ENCODE measurements at regions not wholly inside any gene's neighbourhood (a gene's known extent, or its start where the extent isn't known, plus 50 kb on each side); places are given as distances from the start of the nearest gene placed in this dataset.

DNA sequence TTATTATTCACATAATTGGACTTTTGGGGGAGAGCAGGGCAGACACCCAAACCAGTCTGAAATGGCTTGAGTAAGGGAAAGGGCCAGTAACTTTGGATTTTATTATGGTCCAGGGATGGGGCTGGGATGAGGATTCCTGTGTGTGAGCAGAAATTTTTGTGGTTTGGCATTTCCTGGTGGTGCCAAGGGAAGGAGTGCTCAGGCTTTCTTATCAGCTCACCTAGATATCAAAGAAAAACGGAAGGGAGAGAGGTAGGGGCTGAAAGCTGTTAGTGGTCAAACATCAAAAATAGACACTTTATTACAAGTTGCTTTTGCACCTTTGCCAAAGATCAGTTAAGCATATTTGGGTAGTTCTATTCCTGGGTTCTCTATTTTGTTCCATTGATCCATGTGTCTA lies 128.5 kb upstream of the DIPK2B start:
- Histone ChIP-seq H3K4me1 (ENCODE audit: control insufficient read depth in 1 of 2, insufficient read depth in 2 of 2, low read length in 2 of 2) (no peaks in the 10 kb centered on the region), H3K27ac (ENCODE audit: low read depth, low read length) (no peak overlapping the region), H3K9ac (ENCODE audit: low read depth in 1 of 2, low read length in 2 of 2) (no peak overlapping the region), H3K36me3 (ENCODE audit: control insufficient read depth in 1 of 2, insufficient read depth in 2 of 2, low read length in 2 of 2) (no peaks in the 10 kb centered on the region), H3K9me3 (ENCODE audit: control insufficient read depth in 1 of 2, low read length in 2 of 2) (no peaks in the 10 kb centered on the region), H3K4me3 (ENCODE audit: low read depth in 1 of 2, low read length in 2 of 2) (no peak overlapping the region), H3K27me3 (ENCODE audit: control insufficient read depth in 1 of 2, insufficient read depth in 2 of 2, low read length in 2 of 2) (no peaks in the 10 kb centered on the region)

DNA sequence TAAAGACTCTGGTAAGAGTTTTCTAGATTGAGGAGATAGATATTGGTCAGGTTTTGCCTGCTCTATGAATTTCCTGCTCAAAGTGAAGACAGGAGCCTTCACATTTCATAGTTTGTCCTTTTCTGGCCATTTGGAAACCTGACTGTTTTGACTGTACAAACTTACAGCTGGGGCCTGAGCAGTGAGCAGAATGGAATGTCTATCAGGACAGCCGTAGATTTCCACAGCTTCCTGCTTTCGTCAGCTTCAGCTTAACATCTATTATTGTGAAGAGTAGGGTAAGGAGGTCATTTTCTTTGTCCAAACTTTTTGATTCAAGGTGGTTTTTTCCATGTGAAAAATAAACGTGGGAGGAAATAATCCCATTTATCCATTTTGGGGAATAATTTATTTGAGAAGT lies 124.3 kb upstream of the DIPK2B start:
- H3K36me3 ChIP-seq (ENCODE audit: control insufficient read depth in 1 of 2, insufficient read depth in 2 of 2, low read length in 2 of 2): no peaks in the 10 kb centered on the region

DNA sequence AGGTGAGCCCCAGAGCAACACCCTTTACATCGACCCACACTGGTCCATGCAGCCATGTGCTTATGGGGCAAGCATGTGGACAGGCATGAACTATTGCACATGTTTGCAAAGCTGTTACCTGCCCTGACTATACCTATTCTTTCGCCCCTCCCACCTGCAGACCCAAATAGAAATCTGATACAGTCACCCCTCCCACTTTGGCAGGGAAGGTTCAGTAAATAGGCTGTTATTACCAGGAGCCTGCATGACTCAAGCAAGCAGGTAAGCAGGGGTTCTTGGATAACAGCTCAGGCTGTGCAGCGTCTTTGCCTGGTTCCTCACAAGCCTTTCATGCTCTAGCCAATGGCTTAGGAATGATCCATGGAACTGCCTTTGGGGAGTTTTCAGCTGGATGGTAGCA lies 122.7 kb upstream of the DIPK2B start:
- Histone ChIP-seq H3K36me3 (ENCODE audit: control insufficient read depth in 1 of 2, insufficient read depth in 2 of 2, low read length in 2 of 2) (no peaks in the 10 kb centered on the region), H3K27me3 (ENCODE audit: control insufficient read depth in 1 of 2, insufficient read depth in 2 of 2, low read length in 2 of 2) (no peaks in the 10 kb centered on the region), H3K27ac (ENCODE audit: low read depth, low read length) (no peak overlapping the region), H3K4me3 (ENCODE audit: low read depth in 1 of 2, low read length in 2 of 2) (no peak overlapping the region), H3K9ac (ENCODE audit: low read depth in 1 of 2, low read length in 2 of 2) (no peak overlapping the region), H3K9me3 (ENCODE audit: control insufficient read depth in 1 of 2, low read length in 2 of 2) (no peaks in the 10 kb centered on the region), H3K4me1 (ENCODE audit: control insufficient read depth in 1 of 2, insufficient read depth in 2 of 2, low read length in 2 of 2) (no peaks in the 10 kb centered on the region)

More for the DNA sequence above, 124.3 kb upstream of the DIPK2B start:
- Histone ChIP-seq H3K9me3 (ENCODE audit: control insufficient read depth in 1 of 2, low read length in 2 of 2) (no peaks in the 10 kb centered on the region), H3K9ac (ENCODE audit: low read depth in 1 of 2, low read length in 2 of 2) (no peak overlapping the region), H3K4me1 (ENCODE audit: control insufficient read depth in 1 of 2, insufficient read depth in 2 of 2, low read length in 2 of 2) (no peaks in the 10 kb centered on the region), H3K27me3 (ENCODE audit: control insufficient read depth in 1 of 2, insufficient read depth in 2 of 2, low read length in 2 of 2) (no peaks in the 10 kb centered on the region), H3K27ac (ENCODE audit: low read depth, low read length) (no peak overlapping the region), H3K4me3 (ENCODE audit: low read depth in 1 of 2, low read length in 2 of 2) (no peak overlapping the region)

DNA sequence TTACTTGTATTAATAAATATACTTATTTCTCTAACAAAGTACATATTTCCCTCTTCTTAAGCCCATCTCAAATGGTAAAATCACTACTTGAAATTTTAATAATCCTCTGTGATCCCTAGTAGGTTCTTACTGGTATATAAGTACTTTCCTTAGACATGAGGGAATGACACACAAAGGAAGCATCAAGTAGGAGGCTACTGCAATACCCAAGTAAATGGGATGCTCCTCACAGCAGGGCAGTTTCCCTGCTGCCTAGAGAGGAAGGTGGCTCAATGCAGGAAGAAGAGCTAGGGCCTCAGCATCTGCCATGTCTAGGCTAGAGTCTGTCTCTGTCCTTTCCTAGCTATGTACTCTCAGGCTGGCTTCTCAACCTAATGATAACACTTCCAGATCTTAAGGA lies 122.1 kb upstream of the DIPK2B start:
- Histone ChIP-seq H3K36me3 (ENCODE audit: control insufficient read depth in 1 of 2, insufficient read depth in 2 of 2, low read length in 2 of 2) (no peaks in the 10 kb centered on the region), H3K9ac (ENCODE audit: low read depth in 1 of 2, low read length in 2 of 2) (no peak overlapping the region), H3K4me1 (ENCODE audit: control insufficient read depth in 1 of 2, insufficient read depth in 2 of 2, low read length in 2 of 2) (no peaks in the 10 kb centered on the region), H3K4me3 (ENCODE audit: low read depth in 1 of 2, low read length in 2 of 2) (no peak overlapping the region), H3K9me3 (ENCODE audit: control insufficient read depth in 1 of 2, low read length in 2 of 2) (no peaks in the 10 kb centered on the region), H3K27me3 (ENCODE audit: control insufficient read depth in 1 of 2, insufficient read depth in 2 of 2, low read length in 2 of 2) (no peaks in the 10 kb centered on the region), H3K27ac (ENCODE audit: low read depth, low read length) (no peak overlapping the region)

DNA sequence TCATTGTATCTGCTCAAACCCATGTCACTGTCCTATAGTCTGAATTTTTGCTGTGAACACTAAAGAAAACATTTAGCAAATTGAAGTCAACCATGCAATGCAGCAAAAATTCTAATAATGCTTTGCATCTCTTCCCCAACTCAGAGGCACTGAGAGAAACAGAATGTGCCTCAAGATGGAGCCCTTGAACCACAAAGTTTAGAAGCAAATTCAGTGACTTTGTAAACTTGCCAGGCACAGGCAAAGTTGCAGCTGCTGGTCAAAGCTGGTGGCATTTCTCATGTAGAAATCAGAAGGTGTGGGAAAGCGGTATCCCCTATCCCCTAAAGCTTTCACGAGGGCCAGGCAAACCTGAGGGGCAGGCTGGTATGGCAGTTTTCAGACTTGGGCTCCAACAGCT lies 121.7 kb upstream of the DIPK2B start:
- no peak overlapping the region for H3K27ac ChIP-seq (ENCODE audit: low read depth, low read length)
- H3K9me3 ChIP-seq (ENCODE audit: control insufficient read depth in 1 of 2, low read length in 2 of 2): no peaks in the 10 kb centered on the region
- no peaks in the 10 kb centered on the region for H3K4me1 ChIP-seq (ENCODE audit: control insufficient read depth in 1 of 2, insufficient read depth in 2 of 2, low read length in 2 of 2)
- no peak overlapping the region for H3K9ac ChIP-seq (ENCODE audit: low read depth in 1 of 2, low read length in 2 of 2)
- no peak overlapping the region for H3K4me3 ChIP-seq (ENCODE audit: low read depth in 1 of 2, low read length in 2 of 2)
- H3K36me3 ChIP-seq (ENCODE audit: control insufficient read depth in 1 of 2, insufficient read depth in 2 of 2, low read length in 2 of 2): no peaks in the 10 kb centered on the region
- no peaks in the 10 kb centered on the region for H3K27me3 ChIP-seq (ENCODE audit: control insufficient read depth in 1 of 2, insufficient read depth in 2 of 2, low read length in 2 of 2)

DNA sequence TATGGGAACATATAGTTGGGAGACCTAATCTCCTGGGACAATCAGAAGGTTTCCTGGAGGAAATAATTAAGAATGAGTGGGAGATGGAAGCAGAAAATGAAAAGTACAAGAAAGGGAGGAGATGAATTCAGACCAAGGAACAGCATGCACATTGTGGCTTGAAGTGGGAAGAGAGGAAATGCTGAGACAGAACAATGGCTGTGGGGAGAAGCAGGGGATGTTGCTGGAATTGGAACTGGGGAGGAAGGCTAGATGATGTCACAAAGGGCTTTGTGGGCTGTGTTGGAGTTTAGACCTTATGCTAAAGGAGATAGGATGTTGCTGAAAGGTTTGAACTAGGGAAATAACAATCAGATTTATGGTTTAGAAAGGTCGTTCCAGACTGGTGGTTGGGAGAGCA lies 119.5 kb upstream of the DIPK2B start:
- Histone ChIP-seq H3K9ac (ENCODE audit: low read depth in 1 of 2, low read length in 2 of 2) (no peak overlapping the region), H3K36me3 (ENCODE audit: control insufficient read depth in 1 of 2, insufficient read depth in 2 of 2, low read length in 2 of 2) (no peaks in the 10 kb centered on the region), H3K27ac (ENCODE audit: low read depth, low read length) (no peak overlapping the region), H3K27me3 (ENCODE audit: control insufficient read depth in 1 of 2, insufficient read depth in 2 of 2, low read length in 2 of 2) (no peaks in the 10 kb centered on the region), H3K9me3 (ENCODE audit: control insufficient read depth in 1 of 2, low read length in 2 of 2) (no peaks in the 10 kb centered on the region), H3K4me1 (ENCODE audit: control insufficient read depth in 1 of 2, insufficient read depth in 2 of 2, low read length in 2 of 2) (no peaks in the 10 kb centered on the region), H3K4me3 (ENCODE audit: low read depth in 1 of 2, low read length in 2 of 2) (no peak overlapping the region)

DNA sequence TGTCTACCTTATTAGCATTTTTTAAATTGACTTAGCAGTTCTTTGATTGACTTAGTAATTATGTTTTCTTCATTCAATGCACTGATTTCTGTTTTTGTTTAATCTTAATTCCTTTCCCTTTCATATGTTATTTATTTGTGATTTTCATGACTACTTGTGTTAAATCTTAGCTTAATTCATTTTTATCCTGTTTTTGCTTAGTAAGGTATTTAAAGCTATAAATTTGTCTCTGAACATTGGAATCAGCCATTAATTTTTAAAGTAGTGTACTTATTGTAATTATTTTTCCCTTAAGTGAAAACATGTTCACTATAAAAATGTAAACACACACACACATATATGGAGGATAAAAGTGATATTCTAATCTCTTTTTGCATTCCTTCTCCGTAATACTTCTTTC lies 109.1 kb upstream of the DIPK2B start:
- Histone ChIP-seq H3K4me3 (ENCODE audit: low read depth in 1 of 2, low read length in 2 of 2) (no peak overlapping the region), H3K4me1 (ENCODE audit: control insufficient read depth in 1 of 2, insufficient read depth in 2 of 2, low read length in 2 of 2) (no peaks in the 10 kb centered on the region), H3K9ac (ENCODE audit: low read depth in 1 of 2, low read length in 2 of 2) (no peak overlapping the region), H3K27me3 (ENCODE audit: control insufficient read depth in 1 of 2, insufficient read depth in 2 of 2, low read length in 2 of 2) (no peaks in the 10 kb centered on the region), H3K9me3 (ENCODE audit: control insufficient read depth in 1 of 2, low read length in 2 of 2) (no peaks in the 10 kb centered on the region), H3K27ac (ENCODE audit: low read depth, low read length) (no peak overlapping the region), H3K36me3 (ENCODE audit: control insufficient read depth in 1 of 2, insufficient read depth in 2 of 2, low read length in 2 of 2) (no peaks in the 10 kb centered on the region)

DNA sequence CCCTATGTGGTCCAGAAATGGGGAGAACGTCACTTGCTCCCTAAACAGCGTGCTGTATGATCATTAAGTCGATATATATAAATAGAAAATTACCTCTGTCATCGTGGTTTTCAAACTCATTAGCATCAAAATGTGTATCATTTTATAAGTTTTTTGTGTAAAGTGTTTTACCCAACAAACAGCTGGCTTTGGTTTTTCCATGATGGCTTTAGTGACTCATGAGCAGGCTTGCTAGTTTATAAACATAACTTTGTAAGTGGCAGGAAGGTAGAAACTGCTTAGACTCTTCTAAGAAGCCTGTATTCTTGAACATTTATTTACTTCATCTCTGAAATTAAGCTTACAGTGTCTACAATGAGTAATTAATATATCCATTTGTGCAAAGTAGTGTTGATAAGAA lies 108.4 kb upstream of the DIPK2B start:
- Histone ChIP-seq H3K4me1 (ENCODE audit: control insufficient read depth in 1 of 2, insufficient read depth in 2 of 2, low read length in 2 of 2) (no peaks in the 10 kb centered on the region), H3K9me3 (ENCODE audit: control insufficient read depth in 1 of 2, low read length in 2 of 2) (no peaks in the 10 kb centered on the region), H3K4me3 (ENCODE audit: low read depth in 1 of 2, low read length in 2 of 2) (no peak overlapping the region), H3K27ac (ENCODE audit: low read depth, low read length) (no peak overlapping the region), H3K36me3 (ENCODE audit: control insufficient read depth in 1 of 2, insufficient read depth in 2 of 2, low read length in 2 of 2) (no peaks in the 10 kb centered on the region), H3K27me3 (ENCODE audit: control insufficient read depth in 1 of 2, insufficient read depth in 2 of 2, low read length in 2 of 2) (no peaks in the 10 kb centered on the region), H3K9ac (ENCODE audit: low read depth in 1 of 2, low read length in 2 of 2) (no peak overlapping the region)

DNA sequence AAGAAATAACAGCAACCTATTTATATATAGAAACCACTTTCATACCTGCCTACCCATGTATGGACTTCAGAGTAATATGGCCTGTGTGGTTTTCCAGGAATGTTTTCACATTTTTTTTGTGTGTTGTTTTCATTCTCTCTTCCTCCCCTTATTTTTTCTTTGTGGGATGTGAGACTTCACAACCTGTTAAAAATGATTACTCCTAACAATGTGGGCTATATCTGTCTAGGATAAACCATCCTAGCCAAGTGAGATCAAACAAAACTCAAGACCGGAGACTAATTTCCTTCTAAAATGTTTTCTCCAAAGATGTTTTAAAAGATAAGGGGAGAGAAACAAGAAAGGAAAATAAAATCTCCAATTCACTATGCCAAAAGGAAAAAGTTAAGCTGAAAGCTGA lies 106.1 kb upstream of the DIPK2B start:
- Histone ChIP-seq H3K27ac (ENCODE audit: low read depth, low read length) (no peak overlapping the region), H3K4me1 (ENCODE audit: control insufficient read depth in 1 of 2, insufficient read depth in 2 of 2, low read length in 2 of 2) (no peaks in the 10 kb centered on the region), H3K9ac (ENCODE audit: low read depth in 1 of 2, low read length in 2 of 2) (no peak overlapping the region), H3K27me3 (ENCODE audit: control insufficient read depth in 1 of 2, insufficient read depth in 2 of 2, low read length in 2 of 2) (no peaks in the 10 kb centered on the region), H3K9me3 (ENCODE audit: control insufficient read depth in 1 of 2, low read length in 2 of 2) (no peaks in the 10 kb centered on the region), H3K36me3 (ENCODE audit: control insufficient read depth in 1 of 2, insufficient read depth in 2 of 2, low read length in 2 of 2) (no peaks in the 10 kb centered on the region), H3K4me3 (ENCODE audit: low read depth in 1 of 2, low read length in 2 of 2) (no peak overlapping the region)

DNA sequence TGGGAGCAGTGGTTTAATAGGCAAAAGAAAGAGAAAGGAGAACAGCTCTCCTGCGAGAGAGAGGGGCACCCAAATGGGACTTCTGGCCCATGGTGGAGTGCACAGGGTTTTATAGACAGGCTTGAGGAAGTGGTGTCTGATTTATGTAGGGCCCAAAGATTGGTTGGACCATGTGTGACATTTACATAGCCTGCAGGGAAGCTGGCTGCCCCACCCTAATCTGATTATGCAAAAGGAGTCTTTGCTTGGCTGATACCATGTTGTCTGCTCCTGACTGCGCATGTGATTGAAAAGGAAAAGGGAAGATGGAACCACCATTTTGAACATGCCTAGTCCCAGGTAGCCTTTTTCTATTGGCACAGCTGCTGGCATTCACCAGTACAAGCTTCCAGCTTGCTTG lies 100.0 kb upstream of the DIPK2B start:
- Histone ChIP-seq H3K4me1 (ENCODE audit: control insufficient read depth in 1 of 2, insufficient read depth in 2 of 2, low read length in 2 of 2) (no peaks in the 10 kb centered on the region), H3K27ac (ENCODE audit: low read depth, low read length) (no peak overlapping the region), H3K36me3 (ENCODE audit: control insufficient read depth in 1 of 2, insufficient read depth in 2 of 2, low read length in 2 of 2) (no peaks in the 10 kb centered on the region), H3K9ac (ENCODE audit: low read depth in 1 of 2, low read length in 2 of 2) (no peak overlapping the region), H3K9me3 (ENCODE audit: control insufficient read depth in 1 of 2, low read length in 2 of 2) (no peaks in the 10 kb centered on the region), H3K27me3 (ENCODE audit: control insufficient read depth in 1 of 2, insufficient read depth in 2 of 2, low read length in 2 of 2) (no peaks in the 10 kb centered on the region), H3K4me3 (ENCODE audit: low read depth in 1 of 2, low read length in 2 of 2) (no peak overlapping the region)

DNA sequence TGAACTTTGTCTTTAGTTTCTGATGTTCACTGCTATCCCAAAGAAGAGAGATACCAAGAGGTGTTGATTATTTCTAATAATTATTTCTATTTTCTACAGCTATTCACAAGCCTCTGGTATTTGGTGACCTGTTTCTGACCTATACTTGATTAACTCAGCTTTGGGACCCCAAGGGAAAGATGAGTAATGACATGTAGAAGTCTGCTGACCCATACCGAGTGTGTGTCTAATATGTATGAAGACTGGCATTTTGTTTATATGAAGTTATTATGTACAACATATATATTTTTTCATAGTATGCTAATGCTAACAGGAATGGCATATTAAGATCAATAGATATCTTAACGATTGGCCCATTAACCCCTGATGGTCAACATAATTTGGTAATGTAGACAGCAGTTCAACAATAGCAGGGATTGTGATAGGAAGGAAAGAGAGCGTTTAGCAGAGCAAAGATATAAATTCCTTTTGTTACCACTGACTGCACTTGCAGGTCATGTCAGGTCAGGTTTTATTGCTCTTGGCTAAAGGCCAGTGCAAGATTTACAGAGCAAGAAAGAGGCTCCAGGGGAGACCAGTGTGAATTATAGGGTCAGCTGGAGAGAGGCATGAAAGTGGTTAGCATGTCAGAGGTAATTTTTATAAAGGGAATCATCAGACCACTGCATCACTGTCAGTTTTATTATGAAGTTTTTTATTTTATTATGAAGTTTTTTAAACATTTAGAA lies 94.7 kb upstream of the DIPK2B start:
- Histone ChIP-seq H3K9ac (ENCODE audit: low read depth in 1 of 2, low read length in 2 of 2) (no peak overlapping the region), H3K9me3 (ENCODE audit: control insufficient read depth in 1 of 2, low read length in 2 of 2) (no peaks in the 10 kb centered on the region), H3K27ac (ENCODE audit: low read depth, low read length) (no peak overlapping the region), H3K4me1 (ENCODE audit: control insufficient read depth in 1 of 2, insufficient read depth in 2 of 2, low read length in 2 of 2) (no peaks in the 10 kb centered on the region), H3K27me3 (ENCODE audit: control insufficient read depth in 1 of 2, insufficient read depth in 2 of 2, low read length in 2 of 2) (no peaks in the 10 kb centered on the region), H3K4me3 (ENCODE audit: low read depth in 1 of 2, low read length in 2 of 2) (no peak overlapping the region), H3K36me3 (ENCODE audit: control insufficient read depth in 1 of 2, insufficient read depth in 2 of 2, low read length in 2 of 2) (no peaks in the 10 kb centered on the region)
